ENCODE measurements at regions not wholly inside any gene's neighbourhood (a gene's known extent, or its start where the extent isn't known, plus 50 kb on each side); places are given as distances from the start of the nearest gene placed in this dataset.

DNA sequence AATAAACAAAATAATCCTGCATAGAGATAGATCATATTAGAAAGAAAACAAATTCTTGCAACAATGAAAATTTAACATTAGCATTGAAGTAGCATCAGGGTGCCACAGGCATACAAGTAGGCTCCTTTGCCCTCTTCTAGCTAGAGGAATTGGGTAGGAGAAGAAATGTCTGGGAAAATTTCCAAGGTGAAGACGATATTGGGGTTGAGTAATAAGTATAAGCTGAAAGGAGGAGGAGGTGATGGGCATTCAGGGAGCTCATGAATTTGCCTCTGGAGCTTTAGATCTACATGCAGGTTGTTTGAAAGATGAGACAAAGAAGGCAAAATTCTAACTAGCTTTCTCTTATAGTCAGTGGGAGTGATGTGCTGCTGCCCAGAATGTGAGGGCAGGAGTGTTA is 504.9 kb downstream of the CCDC85A start:
- Histone ChIP-seq H3K4me3 (no peak overlapping the region), H3K79me2 (ENCODE audit: low read depth) (no peaks in the 10 kb centered on the region), H3K27me3 (no peaks in the 10 kb centered on the region), H2AFZ (replicated peaks) (no peak overlapping the region), H3K9me3 (ENCODE audit: low read depth) (no peaks in the 10 kb centered on the region), H3K4me1 (peaks cover 7% of the 10 kb centered on the region), H3K27ac (no peak overlapping the region), H3K36me3 (no peaks in the 10 kb centered on the region), H4K20me1 (ENCODE audit: low read depth) (no peaks in the 10 kb centered on the region), H3F3A (ENCODE audit: low read depth) (no peaks in the 10 kb centered on the region), H3K4me2 (no peak overlapping the region), H3K9ac (no peak overlapping the region)
- no peak for DNase-seq (ENCODE audit: low spot score)
- Mint-ChIP-seq H3K27ac (no peak overlapping the region), H3K9me3 (no peaks in the 10 kb centered on the region), H3K4me1 (peaks cover 11% of the 10 kb centered on the region), H3K36me3 (no peaks in the 10 kb centered on the region), H3K27me3 (ENCODE audit: insufficient read depth, low read depth) (no peaks in the 10 kb centered on the region), H3K4me3 (no peak overlapping the region)
- TF ChIP-seq, protein P1, sequence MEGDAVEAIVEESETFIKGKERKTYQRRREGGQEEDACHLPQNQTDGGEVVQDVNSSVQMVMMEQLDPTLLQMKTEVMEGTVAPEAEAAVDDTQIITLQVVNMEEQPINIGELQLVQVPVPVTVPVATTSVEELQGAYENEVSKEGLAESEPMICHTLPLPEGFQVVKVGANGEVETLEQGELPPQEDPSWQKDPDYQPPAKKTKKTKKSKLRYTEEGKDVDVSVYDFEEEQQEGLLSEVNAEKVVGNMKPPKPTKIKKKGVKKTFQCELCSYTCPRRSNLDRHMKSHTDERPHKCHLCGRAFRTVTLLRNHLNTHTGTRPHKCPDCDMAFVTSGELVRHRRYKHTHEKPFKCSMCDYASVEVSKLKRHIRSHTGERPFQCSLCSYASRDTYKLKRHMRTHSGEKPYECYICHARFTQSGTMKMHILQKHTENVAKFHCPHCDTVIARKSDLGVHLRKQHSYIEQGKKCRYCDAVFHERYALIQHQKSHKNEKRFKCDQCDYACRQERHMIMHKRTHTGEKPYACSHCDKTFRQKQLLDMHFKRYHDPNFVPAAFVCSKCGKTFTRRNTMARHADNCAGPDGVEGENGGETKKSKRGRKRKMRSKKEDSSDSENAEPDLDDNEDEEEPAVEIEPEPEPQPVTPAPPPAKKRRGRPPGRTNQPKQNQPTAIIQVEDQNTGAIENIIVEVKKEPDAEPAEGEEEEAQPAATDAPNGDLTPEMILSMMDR (IDR thresholded peaks at IDR 0.05) = no peak
- no peak for TF ChIP-seq EZH2phosphoT487 (IDR thresholded peaks at IDR 0.05)
- TF ChIP-seq EZH2 (IDR thresholded peaks at IDR 0.05) = no peak

- H3K9ac ChIP-seq = no peak overlapping the region
- H3K9me3 Mint-ChIP-seq = no peaks in the 10 kb centered on the region
- H3K27me3 Mint-ChIP-seq (ENCODE audit: insufficient read depth, low read depth) = no peaks in the 10 kb centered on the region
- no peak overlapping the region for H2AFZ ChIP-seq (replicated peaks)
- no peaks in the 10 kb centered on the region for H3K36me3 ChIP-seq
- H3K27ac ChIP-seq = no peak overlapping the region
- H3K79me2 ChIP-seq (ENCODE audit: low read depth) = no peaks in the 10 kb centered on the region
- no peaks in the 10 kb centered on the region for H3K27me3 ChIP-seq
- no peak overlapping the region for H3K27ac Mint-ChIP-seq
- H3K4me3 ChIP-seq = no peak overlapping the region
- no peak overlapping the region for H3K4me2 ChIP-seq
- no peaks in the 10 kb centered on the region for H3F3A ChIP-seq (ENCODE audit: low read depth)
- H3K4me1 ChIP-seq = no peaks in the 10 kb centered on the region
- no peaks in the 10 kb centered on the region for H4K20me1 ChIP-seq (ENCODE audit: low read depth)
- no peaks in the 10 kb centered on the region for H3K36me3 Mint-ChIP-seq
- TF ChIP-seq EZH2phosphoT487 (IDR thresholded peaks at IDR 0.05) (no peak), EZH2 (IDR thresholded peaks at IDR 0.05) (no peak)
- TF ChIP-seq, protein P1 (IDR thresholded peaks at IDR 0.05) = no peak
- no peaks in the 10 kb centered on the region for H3K9me3 ChIP-seq (ENCODE audit: low read depth)
- no peak for DNase-seq (ENCODE audit: low spot score)
- H3K4me1 Mint-ChIP-seq = no peaks in the 10 kb centered on the region
- H3K4me3 Mint-ChIP-seq = no peak overlapping the region
Measured at GRCh38 chr2:56693501-56693900, 509.7 kb downstream of the CCDC85A start.

GRCh38 chr2:56703001-56703400 is 519.2 kb downstream of the CCDC85A start:
- Mint-ChIP-seq H3K27ac (no peak overlapping the region), H3K36me3 (no peaks in the 10 kb centered on the region), H3K4me1 (no peaks in the 10 kb centered on the region), H3K9me3 (peaks cover 6% of the 10 kb centered on the region), H3K4me3 (no peak overlapping the region), H3K27me3 (ENCODE audit: insufficient read depth, low read depth) (no peaks in the 10 kb centered on the region)
- no peak overlapping the region for H3K4me2 ChIP-seq
- no peaks in the 10 kb centered on the region for H3K36me3 ChIP-seq
- H3F3A ChIP-seq (ENCODE audit: low read depth) = no peaks in the 10 kb centered on the region
- H3K9me3 ChIP-seq (ENCODE audit: low read depth) = no peaks in the 10 kb centered on the region
- DNase-seq (ENCODE audit: low spot score) = no peak
- no peak overlapping the region for H3K4me3 ChIP-seq
- H3K27me3 ChIP-seq = no peaks in the 10 kb centered on the region
- H2AFZ ChIP-seq (replicated peaks) = no peak overlapping the region
- no peaks in the 10 kb centered on the region for H3K79me2 ChIP-seq (ENCODE audit: low read depth)
- no peak for TF ChIP-seq EZH2 (IDR thresholded peaks at IDR 0.05)
- TF ChIP-seq EZH2phosphoT487 (IDR thresholded peaks at IDR 0.05) = no peak
- TF ChIP-seq, protein P1 (IDR thresholded peaks at IDR 0.05) = no peak
- no peaks in the 10 kb centered on the region for H3K4me1 ChIP-seq
- H3K27ac ChIP-seq = no peak overlapping the region
- H3K9ac ChIP-seq = no peak overlapping the region
- H4K20me1 ChIP-seq (ENCODE audit: low read depth) = no peaks in the 10 kb centered on the region
